Fibroblast of lung (primary cell): ENCODE measurements at regions not wholly inside any gene's neighbourhood (a gene's known extent, or its start where the extent isn't known, plus 50 kb on each side); places are given as distances from the start of the nearest gene placed in this dataset.

Experiments used
- DNase-seq, 2 donors: peaks; one replicate each; pipeline versions ENCODE4 v3.0.0 to v3.0.0-alpha.2; 2010; ENCODE audit warnings: low read depth in 2 of 2
- H2AFZ ChIP-seq: 2 replicates; pipeline ENCODE4 v1.5.1; 2012; ENCODE audit warnings: low read length, control low read depth, inconsistent platforms
- H3K27ac ChIP-seq: 2 replicates; pipeline ENCODE4 v1.5.1; 2011; ENCODE audit warnings: low read length, control low read depth; ENCODE audit not compliant: insufficient read depth
- H3K27me3 ChIP-seq: 2 replicates; pipeline ENCODE4 v1.5.1; 2011; ENCODE audit warnings: mild to moderate bottlenecking, low read length; ENCODE audit not compliant: control insufficient read depth, insufficient read depth
- H3K36me3 ChIP-seq: 2 replicates; pipeline ENCODE4 v1.5.1; 2011; ENCODE audit warnings: low read length; ENCODE audit not compliant: control insufficient read depth, insufficient read depth
- H3K4me1 ChIP-seq: 2 replicates; pipeline ENCODE4 v1.5.1; 2011; ENCODE audit warnings: low read length; ENCODE audit not compliant: control insufficient read depth, insufficient read depth; ENCODE audit errors: extremely low read depth
- H3K4me2 ChIP-seq: 2 replicates; pipeline ENCODE4 v1.5.1; 2011; ENCODE audit warnings: low read length, control low read depth; ENCODE audit not compliant: insufficient read depth; ENCODE audit errors: extremely low read depth
- H3K4me3 ChIP-seq, 4 experiments: fragments of 200-600 bp in 1 of 4; sonication (generic) in 1 of 4; replicated peaks in 1 of 4; 2 replicates each; pipeline ENCODE4 v1.5.1; 2011 to 2016; ENCODE audit warnings: low read length in 4 of 4, low read depth in 3 of 4, mild to moderate bottlenecking in 3 of 4, control low read depth in 2 of 4, inconsistent platforms in 1 of 4, mixed read lengths in 1 of 4; ENCODE audit not compliant: insufficient read depth in 1 of 4; ENCODE audit errors: control extremely low read depth in 1 of 4
- H3K79me2 ChIP-seq: 2 replicates; pipeline ENCODE4 v1.5.1; 2012; ENCODE audit warnings: mild to moderate bottlenecking, low read length, inconsistent platforms; ENCODE audit not compliant: control insufficient read depth, insufficient read depth
- H3K9ac ChIP-seq: 2 replicates; pipeline ENCODE4 v1.5.1; 2011; ENCODE audit warnings: mild to moderate bottlenecking, low read length, control low read depth; ENCODE audit not compliant: insufficient read depth
- H3K9me3 ChIP-seq: 2 replicates; pipeline ENCODE4 v1.5.1; 2012; ENCODE audit warnings: low read depth, low read length; ENCODE audit not compliant: control insufficient read depth, insufficient read depth
- H4K20me1 ChIP-seq: 2 replicates; pipeline ENCODE4 v1.5.1; 2011; ENCODE audit warnings: low read length; ENCODE audit not compliant: control insufficient read depth, insufficient read depth; ENCODE audit errors: extremely low read depth
- EZH2 ChIP-seq: IDR thresholded peaks from 2 replicates; pipeline ENCODE4 v1.5.1; 2012; ENCODE audit warnings: low read length, control low read depth, mild to moderate bottlenecking; ENCODE audit errors: missing control alignments
- TF ChIP-seq, protein P1 (sequence below), 2 donors: IDR thresholded peaks in 1 of 2; conservative IDR thresholded peaks in 1 of 2; 1 replicate in 1 of 2; 2 replicates in 1 of 2; pipeline ENCODE4 v1.5.1; 2011 to 2012; ENCODE audit warnings: low read length in 2 of 2, control low read depth in 1 of 2, inconsistent platforms in 1 of 2, low read depth in 1 of 2, mild to moderate bottlenecking in 1 of 2

DNA sequence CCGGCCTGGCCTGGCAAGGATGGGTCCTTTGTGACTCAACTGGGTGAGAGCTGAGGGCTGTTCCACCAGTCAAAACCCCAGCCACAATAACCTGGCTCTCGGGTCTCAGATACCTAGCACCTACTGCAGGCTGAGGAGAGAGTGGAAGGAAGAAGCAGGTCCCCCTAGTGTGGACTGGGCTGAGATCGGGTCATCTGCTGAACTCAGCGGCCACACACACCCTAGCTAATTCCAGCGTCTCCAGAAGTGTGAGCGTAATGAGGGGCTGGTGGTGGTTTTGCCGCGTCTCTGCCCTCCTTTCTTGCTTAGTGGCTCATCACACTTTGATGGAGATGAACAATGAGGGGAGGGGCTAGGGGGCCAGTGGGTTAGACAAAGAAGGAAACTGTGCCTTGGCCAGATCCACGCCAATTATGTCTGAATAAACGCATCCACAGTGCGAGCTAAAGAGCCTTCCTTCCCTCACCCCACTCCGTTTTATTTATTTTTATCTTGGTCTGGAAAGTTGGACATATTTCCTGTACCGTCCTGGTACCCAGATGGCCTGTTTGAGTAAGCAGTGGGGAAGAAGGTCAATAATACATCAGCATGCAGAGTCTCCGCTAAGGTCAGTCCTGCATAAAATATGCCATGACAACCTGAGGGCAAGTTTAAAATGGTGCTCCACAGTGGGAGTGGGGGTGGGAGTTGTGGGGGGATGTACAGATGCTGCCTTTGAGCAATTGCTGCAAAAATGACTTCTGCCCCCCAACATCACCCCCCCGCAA, 370.0 kb downstream of the WDR72 start:
- Histone ChIP-seq H3K4me1 (no peaks in the 10 kb centered on the region), H3K9me3 (no peaks in the 10 kb centered on the region), H3K4me2 (no peak overlapping the region), H3K27ac (no peak overlapping the region), H3K9ac (no peak overlapping the region), H3K79me2 (no peaks in the 10 kb centered on the region), H3K27me3 (no peaks in the 10 kb centered on the region), H4K20me1 (no peaks in the 10 kb centered on the region), H2AFZ (no peak overlapping the region), H3K4me3 (no peak overlapping the region), H3K36me3 (no peaks in the 10 kb centered on the region)
- TF ChIP-seq, protein P1, sequence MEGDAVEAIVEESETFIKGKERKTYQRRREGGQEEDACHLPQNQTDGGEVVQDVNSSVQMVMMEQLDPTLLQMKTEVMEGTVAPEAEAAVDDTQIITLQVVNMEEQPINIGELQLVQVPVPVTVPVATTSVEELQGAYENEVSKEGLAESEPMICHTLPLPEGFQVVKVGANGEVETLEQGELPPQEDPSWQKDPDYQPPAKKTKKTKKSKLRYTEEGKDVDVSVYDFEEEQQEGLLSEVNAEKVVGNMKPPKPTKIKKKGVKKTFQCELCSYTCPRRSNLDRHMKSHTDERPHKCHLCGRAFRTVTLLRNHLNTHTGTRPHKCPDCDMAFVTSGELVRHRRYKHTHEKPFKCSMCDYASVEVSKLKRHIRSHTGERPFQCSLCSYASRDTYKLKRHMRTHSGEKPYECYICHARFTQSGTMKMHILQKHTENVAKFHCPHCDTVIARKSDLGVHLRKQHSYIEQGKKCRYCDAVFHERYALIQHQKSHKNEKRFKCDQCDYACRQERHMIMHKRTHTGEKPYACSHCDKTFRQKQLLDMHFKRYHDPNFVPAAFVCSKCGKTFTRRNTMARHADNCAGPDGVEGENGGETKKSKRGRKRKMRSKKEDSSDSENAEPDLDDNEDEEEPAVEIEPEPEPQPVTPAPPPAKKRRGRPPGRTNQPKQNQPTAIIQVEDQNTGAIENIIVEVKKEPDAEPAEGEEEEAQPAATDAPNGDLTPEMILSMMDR (conservative IDR thresholded peaks at IDR 0.05 in 1 of 2, IDR thresholded peaks at IDR 0.05 in 1 of 2; ENCODE audit: low read depth in 1 of 2, low read length in 2 of 2): no peak
- TF ChIP-seq EZH2: no peak
- DNase-seq: no peak

DNA sequence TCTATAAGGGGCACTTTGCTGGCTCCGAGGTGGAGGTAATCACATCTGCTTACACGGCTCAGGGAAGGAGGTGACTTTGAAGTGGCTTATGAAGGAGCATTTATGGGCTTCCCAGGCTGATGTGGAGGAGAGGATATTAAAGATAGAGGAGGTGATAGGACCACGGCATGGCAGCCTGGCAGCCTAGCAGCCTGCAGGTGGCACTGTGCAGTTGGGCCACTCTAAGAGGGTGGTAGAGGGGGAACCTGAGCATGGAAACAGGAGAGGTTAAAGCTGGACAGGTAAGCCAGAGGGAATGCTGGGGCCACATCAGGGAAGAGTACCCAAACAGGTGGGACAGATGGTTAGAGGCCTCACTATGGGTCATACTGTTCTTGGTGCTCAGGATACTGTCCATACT, 375.0 kb downstream of the WDR72 start:
- H3K4me3 ChIP-seq: no peak overlapping the region
- no peak overlapping the region for H3K4me2 ChIP-seq
- H2AFZ ChIP-seq: no peak overlapping the region
- no peak overlapping the region for H3K9ac ChIP-seq
- H3K4me1 ChIP-seq: no peaks in the 10 kb centered on the region
- no peaks in the 10 kb centered on the region for H4K20me1 ChIP-seq
- no peaks in the 10 kb centered on the region for H3K9me3 ChIP-seq
- TF ChIP-seq, protein P1 (conservative IDR thresholded peaks at IDR 0.05 in 1 of 2, IDR thresholded peaks at IDR 0.05 in 1 of 2; ENCODE audit: low read depth in 1 of 2, low read length in 2 of 2): no peak
- TF ChIP-seq EZH2: no peak
- DNase-seq: no peak
- no peaks in the 10 kb centered on the region for H3K79me2 ChIP-seq
- no peak overlapping the region for H3K27ac ChIP-seq
- H3K36me3 ChIP-seq: no peaks in the 10 kb centered on the region
- no peaks in the 10 kb centered on the region for H3K27me3 ChIP-seq

DNA sequence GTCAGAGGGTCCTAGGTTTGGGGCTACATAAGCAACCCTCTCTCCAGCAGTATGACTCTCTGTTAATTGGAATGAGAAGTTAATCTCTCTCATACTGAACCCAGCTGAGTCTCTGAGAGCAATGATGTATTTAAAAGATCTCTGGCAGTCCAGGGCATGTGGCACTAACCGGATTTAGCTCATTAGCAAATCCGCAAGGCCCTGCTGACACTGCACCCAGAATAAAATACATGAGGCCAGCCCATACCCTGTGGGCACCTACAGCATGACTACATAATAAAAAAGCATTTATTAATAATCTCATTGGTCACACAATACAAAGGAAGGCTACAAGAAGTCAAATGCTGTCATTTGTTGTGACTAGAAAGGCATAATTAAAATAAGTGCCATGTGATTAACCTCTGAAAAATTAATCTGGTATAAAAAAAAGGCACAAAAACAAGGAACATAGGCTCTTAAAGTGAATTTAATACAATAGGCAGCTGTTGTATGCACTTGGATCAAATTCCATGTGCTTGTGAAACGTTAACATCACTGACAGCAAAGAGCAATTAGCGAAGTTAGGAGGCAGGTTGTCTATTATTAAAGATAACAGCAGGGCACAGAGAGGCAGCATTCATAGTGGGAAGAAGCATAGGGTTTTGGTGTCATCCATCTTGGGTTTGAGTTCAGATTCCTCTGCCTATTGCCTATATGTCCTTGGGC, 381.2 kb downstream of the WDR72 start:
- H3K4me3 ChIP-seq: no peak overlapping the region
- no peaks in the 10 kb centered on the region for H3K27me3 ChIP-seq
- no peaks in the 10 kb centered on the region for H3K79me2 ChIP-seq
- TF ChIP-seq, protein P1 (conservative IDR thresholded peaks at IDR 0.05 in 1 of 2, IDR thresholded peaks at IDR 0.05 in 1 of 2; ENCODE audit: low read depth in 1 of 2, low read length in 2 of 2): no peak
- TF ChIP-seq EZH2: no peak
- no peaks in the 10 kb centered on the region for H4K20me1 ChIP-seq
- DNase-seq: no peak
- no peak overlapping the region for H3K4me2 ChIP-seq
- no peaks in the 10 kb centered on the region for H3K9me3 ChIP-seq
- no peak overlapping the region for H3K27ac ChIP-seq
- no peak overlapping the region for H2AFZ ChIP-seq
- H3K9ac ChIP-seq: no peak overlapping the region
- no peaks in the 10 kb centered on the region for H3K4me1 ChIP-seq
- H3K36me3 ChIP-seq: no peaks in the 10 kb centered on the region
